ENCODE measurements at regions not wholly inside any gene's neighbourhood (a gene's known extent, or its start where the extent isn't known, plus 50 kb on each side); places are given as distances from the start of the nearest gene placed in this dataset.

GRCh38 chr12:25368557-25368956, 117.8 kb upstream of the KRAS start:
- no peak overlapping the region for H3K27ac Mint-ChIP-seq
- Histone ChIP-seq H3K27ac (ENCODE audit: low read depth) (no peak overlapping the region), H3K79me2 (replicated peaks; ENCODE audit: insufficient read depth) (no peaks in the 10 kb centered on the region), H3K4me1 (ENCODE audit: insufficient read depth) (peaks cover 12% of the 10 kb centered on the region; the same call in 1 of the 2 replicates), H3F3A (replicated peaks; ENCODE audit: low read depth) (no peaks in the 10 kb centered on the region), H2AFZ (peak overlapping the region; percentile 45; the same call in 1 of the 2 replicates), H4K20me1 (replicated peaks; ENCODE audit: insufficient read depth) (no peaks in the 10 kb centered on the region), H3K4me3 (no peak overlapping the region), H3K9me2 (ENCODE audit: insufficient read depth) (no peaks in the 10 kb centered on the region), H3K27me3 (ENCODE audit: insufficient read depth) (no peaks in the 10 kb centered on the region), H3K36me3 (ENCODE audit: insufficient read depth) (no peaks in the 10 kb centered on the region), H3K4me2 (no peak overlapping the region)
- peaks cover 3% of the 10 kb centered on the region; the same call in 1 of the 3 replicates for H3K36me3 Mint-ChIP-seq (ENCODE audit: low read depth)
- H3K9me3 Mint-ChIP-seq: peaks cover 6% of the 10 kb centered on the region; the same call in 2 of the 3 replicates
- no peak for ATAC-seq
- H3K27me3 Mint-ChIP-seq (ENCODE audit: insufficient read depth, low read depth, poor library complexity): no peaks in the 10 kb centered on the region
- DNase-seq (ENCODE audit: low spot score): no peak
- TF ChIP-seq ZNF331 (CRISPR knock-in tag; IDR thresholded peaks at IDR 0.05; ENCODE audit: low read depth): no peak
- no peak for TF ChIP-seq POLR2AphosphoS5 (IDR thresholded peaks at IDR 0.05; ENCODE audit: low read depth)
- TF ChIP-seq ZNF462 (CRISPR knock-in tag; IDR thresholded peaks at IDR 0.05): no peak
- TF ChIP-seq ETS1 (IDR thresholded peaks at IDR 0.05): no peak
- TF ChIP-seq, protein P1, sequence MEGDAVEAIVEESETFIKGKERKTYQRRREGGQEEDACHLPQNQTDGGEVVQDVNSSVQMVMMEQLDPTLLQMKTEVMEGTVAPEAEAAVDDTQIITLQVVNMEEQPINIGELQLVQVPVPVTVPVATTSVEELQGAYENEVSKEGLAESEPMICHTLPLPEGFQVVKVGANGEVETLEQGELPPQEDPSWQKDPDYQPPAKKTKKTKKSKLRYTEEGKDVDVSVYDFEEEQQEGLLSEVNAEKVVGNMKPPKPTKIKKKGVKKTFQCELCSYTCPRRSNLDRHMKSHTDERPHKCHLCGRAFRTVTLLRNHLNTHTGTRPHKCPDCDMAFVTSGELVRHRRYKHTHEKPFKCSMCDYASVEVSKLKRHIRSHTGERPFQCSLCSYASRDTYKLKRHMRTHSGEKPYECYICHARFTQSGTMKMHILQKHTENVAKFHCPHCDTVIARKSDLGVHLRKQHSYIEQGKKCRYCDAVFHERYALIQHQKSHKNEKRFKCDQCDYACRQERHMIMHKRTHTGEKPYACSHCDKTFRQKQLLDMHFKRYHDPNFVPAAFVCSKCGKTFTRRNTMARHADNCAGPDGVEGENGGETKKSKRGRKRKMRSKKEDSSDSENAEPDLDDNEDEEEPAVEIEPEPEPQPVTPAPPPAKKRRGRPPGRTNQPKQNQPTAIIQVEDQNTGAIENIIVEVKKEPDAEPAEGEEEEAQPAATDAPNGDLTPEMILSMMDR (conservative IDR thresholded peaks at IDR 0.05; ENCODE audit: low read depth in 2 of 2): no peak
- no peak for TF ChIP-seq ZNF114 (CRISPR knock-in tag; IDR thresholded peaks at IDR 0.05)
- no peak for TF ChIP-seq CREB1 (CRISPR knock-in tag; IDR thresholded peaks at IDR 0.05; ENCODE audit: low read depth)
- H3K4me3 Mint-ChIP-seq: no peak overlapping the region
- peaks cover 16% of the 10 kb centered on the region for H3K4me1 Mint-ChIP-seq

All from GM23338 (cell line).